Left lobe of liver (tissue), 2 donors: ENCODE measurements at regions not wholly inside any gene's neighbourhood (a gene's known extent, or its start where the extent isn't known, plus 50 kb on each side); places are given as distances from the start of the nearest gene placed in this dataset.
A peak's percentile ranks its signal among the peaks of the same experiment; 100 is the strongest.

Experiments used
- ATAC-seq: fragments of 200-7000 bp; cut with Tn5 transposase; one replicate; pipeline ENCODE4 v1.9.1; 2020; ENCODE audit warnings: mild to moderate bottlenecking, moderate library complexity
- DNase-seq: peaks from one replicate; pipeline ENCODE4 v3.0.0-alpha.2; 2020; ENCODE audit warnings: low spot score
- donor health status: DM: no; HTN: no; CAD: no; lungs with moderate emphysema.
- donor health status: DM: no; HTN: yes; CAD: no.

- ATAC-seq (no peak), DNase-seq (no peak)
Observed at GRCh38 chr10:123402656-123403055, 248.5 kb downstream of the BUB3 start.

DNA sequence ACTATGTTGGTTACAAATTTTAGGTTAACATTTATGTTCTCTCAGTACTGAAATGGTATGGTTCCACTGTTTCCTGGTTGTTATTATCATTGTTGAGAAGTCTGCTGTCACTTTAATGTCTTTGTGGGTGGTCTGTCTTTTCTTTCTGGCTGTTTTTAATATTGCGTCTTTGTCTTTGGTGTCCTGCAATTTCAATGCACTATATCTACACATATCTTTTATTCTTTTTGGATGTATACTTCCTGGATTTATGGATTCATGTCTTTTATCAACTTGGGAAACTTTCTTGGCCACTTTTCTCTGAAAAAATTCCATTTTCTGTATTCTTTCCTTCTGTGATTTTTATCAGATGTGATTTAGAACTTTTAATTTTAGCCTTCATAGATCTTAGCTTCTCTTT, 250.2 kb downstream of the BUB3 start:
- DNase-seq (no peak), ATAC-seq (no peak)

DNA sequence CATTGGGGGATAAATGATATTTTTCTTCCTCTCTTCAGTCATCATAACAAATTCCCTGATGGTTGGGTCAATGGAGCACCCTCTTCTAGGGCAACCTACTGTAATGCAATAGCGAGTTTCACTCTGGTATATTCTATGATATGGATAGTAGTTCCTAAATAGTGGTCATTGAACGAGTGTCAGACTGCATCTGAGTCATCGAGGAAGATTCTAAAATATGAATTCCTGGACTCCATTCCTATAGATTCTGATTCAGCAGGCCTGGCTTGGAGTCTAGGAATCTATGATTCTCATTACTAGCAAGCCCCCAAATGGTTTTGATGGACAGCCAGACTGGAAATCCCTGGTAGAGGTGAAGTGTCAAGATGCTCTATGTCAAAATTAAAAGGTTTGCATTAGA, 254.5 kb downstream of the BUB3 start:
- no peak for ATAC-seq
- DNase-seq = no peak

- ATAC-seq (no peak), DNase-seq (no peak)
Observed at GRCh38 chr10:123409426-123409825, 255.2 kb downstream of the BUB3 start.

GRCh38 chr10:123409884-123410283, 255.7 kb downstream of the BUB3 start:
- DNase-seq (no peak), ATAC-seq (no peak)

DNA sequence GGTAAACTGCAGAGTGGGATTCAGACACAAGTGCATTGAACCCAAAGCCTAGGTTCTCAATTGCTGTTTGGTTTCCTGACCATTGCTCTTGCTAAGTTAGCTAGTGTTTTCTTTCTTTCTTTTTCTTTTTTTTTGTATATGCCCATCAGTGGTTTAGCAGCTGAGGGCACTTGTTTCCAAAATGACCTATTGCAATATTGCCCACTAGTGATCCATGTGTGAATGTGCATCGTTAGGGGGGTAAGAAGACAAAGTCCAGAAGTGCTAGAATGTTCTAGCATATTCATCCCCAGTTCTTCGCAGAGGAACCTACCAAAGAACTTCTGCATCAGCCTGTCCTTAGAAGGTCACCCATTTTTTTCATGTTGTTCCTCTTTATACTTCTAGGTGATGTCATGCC, 252.8 kb upstream of the GPR26 start:
- ATAC-seq (no peak), DNase-seq (no peak)

- ATAC-seq = no peak
- DNase-seq = no peak
Observed at GRCh38 chr10:123415523-123415922, 250.6 kb upstream of the GPR26 start.

- ATAC-seq = no peak
- no peak for DNase-seq
Observed at GRCh38 chr10:123417414-123417813, 248.7 kb upstream of the GPR26 start.

DNA sequence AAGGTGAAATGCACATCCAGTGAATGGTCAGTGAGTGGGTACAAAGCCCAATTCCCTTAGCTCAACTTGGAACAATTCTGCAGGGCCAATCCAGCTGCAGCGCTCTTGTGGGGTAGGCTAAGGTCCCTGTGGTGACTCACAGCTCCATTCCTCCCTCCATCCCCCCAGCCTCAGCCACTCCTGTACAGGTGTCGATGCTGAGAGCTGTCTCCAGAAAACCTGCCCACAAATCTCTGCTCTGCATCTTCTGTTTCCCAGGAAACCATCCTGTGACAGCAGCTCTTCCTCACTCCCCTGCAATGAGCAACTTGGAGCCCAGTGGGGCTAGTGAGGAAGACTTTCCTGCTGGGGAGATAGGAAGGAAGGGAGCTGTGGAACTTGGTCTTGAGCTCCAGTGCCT, 244.7 kb upstream of the GPR26 start:
- DNase-seq = no peak
- ATAC-seq = no peak

- no peak for ATAC-seq
Observed at GRCh38 chr10:123422261-123422660, 243.9 kb upstream of the GPR26 start.

DNA sequence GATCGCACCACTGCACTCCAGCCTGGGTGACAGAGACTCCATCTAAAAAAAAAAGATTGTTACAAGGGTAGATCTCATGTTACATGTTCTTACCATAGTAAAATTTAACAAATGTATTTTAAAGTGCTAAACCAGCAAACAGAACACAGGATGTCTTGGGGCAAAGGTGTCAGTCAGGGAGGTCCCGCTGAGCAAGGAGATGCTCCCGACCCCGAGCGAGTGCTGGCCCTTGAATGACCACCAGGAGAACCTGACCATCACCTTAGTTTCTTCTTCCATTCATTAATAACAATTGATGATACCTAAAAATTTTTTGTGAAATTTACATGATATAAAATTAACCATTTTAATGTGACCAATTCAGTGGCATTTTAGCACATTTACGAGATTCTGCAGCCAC, 241.6 kb upstream of the GPR26 start:
- ATAC-seq = no peak
- DNase-seq = no peak

More at GRCh38 chr10:123422261-123422660, 243.9 kb upstream of the GPR26 start:
- DNase-seq = no peak

DNA sequence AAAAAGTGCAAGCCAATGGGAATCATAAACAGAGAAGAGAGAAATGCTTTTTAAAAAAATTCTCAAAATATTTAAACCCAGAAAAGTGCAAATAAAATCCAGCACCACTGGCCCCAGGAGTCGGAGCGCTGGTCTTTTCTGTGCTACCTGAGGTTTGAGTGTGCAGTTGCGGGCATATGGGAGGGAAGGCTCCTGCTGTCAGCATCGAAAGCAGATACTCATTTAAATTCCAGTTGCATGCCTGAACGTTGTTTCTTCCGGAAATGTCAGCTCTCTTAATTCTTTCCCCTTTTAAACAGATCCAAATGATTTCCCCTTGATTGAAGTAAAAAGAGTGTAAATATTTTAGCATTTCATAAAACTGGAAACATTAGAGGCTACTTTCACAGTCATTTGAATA, 240.5 kb upstream of the GPR26 start:
- no peak for DNase-seq
- no peak for ATAC-seq

- ATAC-seq = peak; percentile 94
Observed at GRCh38 chr10:123427165-123427786, 238.9 kb upstream of the GPR26 start.

DNA sequence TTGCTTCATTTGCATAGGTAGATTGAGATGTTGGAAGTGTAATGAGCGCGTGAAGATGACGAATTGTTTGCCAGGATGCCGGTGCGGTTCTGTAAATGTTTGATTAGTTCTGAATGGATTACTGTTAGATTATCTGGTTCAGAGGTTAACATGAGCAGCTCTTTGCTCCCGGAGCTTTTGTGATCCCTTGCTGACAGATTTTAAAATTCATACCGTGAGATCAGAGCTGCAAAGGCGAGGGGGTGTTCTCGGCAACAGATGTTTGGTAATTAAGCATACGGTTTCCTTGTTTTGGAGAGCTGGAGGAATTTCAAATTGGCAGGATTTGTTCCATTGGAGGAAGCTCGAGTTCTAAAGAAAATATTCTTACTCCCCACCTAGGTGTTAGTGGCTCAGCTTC, 237.8 kb upstream of the GPR26 start:
- DNase-seq = no peak
- ATAC-seq = no peak

More at GRCh38 chr10:123427165-123427786, 238.9 kb upstream of the GPR26 start:
- peak; percentile 68 for DNase-seq

GRCh38 chr10:123429706-123430221, 236.4 kb upstream of the GPR26 start:
- ATAC-seq (no peak), DNase-seq (no peak)

DNA sequence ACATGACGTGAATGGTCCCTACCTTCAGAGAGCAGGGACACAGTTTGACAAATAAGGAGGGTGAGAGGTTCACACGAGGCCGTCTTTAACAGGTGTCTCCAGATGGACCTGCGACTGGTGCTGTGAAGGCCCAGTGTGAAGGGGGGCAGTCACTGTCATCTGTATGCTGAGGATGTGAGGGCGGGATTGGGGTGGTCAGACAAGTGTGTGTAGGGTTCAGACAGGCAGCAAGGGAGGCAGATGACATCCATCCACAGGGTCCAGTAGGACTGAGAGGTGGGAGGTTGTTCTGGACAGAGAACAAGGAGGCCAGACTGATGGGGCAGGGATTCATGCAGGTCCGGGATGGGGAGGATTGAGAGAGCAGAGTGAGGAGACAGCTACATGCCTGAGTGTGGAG, 232.6 kb upstream of the GPR26 start:
- no peak for DNase-seq
- no peak for ATAC-seq

GRCh38 chr10:123434435-123435039, 231.6 kb upstream of the GPR26 start:
- DNase-seq (no peak), ATAC-seq (no peak)

GRCh38 chr10:123442901-123443300, 223.3 kb upstream of the GPR26 start:
- DNase-seq (no peak), ATAC-seq (no peak)

DNA sequence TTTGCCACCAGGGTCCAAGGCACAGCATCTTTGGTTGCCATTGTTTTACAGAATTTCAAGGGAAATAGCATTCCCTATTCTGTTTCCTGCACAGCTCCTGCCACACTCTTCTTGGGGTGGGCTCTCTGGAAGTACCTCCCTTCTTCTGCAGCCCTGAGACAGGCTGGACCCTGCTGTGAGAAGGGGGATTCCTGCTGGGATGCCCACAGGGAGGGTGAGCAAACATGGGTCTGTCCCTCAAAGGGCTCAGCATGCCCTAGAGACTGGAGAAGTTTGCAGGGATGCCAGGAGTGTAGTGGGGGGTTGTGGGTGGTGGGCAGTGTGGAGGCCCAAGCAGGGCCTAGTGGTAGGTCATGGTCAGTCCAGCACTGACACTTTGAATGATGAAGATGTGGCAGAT, 222.2 kb upstream of the GPR26 start:
- no peak for ATAC-seq
- DNase-seq = no peak

GRCh38 chr10:123445261-123445775, 220.8 kb upstream of the GPR26 start:
- DNase-seq = no peak
- ATAC-seq = no peak

DNA sequence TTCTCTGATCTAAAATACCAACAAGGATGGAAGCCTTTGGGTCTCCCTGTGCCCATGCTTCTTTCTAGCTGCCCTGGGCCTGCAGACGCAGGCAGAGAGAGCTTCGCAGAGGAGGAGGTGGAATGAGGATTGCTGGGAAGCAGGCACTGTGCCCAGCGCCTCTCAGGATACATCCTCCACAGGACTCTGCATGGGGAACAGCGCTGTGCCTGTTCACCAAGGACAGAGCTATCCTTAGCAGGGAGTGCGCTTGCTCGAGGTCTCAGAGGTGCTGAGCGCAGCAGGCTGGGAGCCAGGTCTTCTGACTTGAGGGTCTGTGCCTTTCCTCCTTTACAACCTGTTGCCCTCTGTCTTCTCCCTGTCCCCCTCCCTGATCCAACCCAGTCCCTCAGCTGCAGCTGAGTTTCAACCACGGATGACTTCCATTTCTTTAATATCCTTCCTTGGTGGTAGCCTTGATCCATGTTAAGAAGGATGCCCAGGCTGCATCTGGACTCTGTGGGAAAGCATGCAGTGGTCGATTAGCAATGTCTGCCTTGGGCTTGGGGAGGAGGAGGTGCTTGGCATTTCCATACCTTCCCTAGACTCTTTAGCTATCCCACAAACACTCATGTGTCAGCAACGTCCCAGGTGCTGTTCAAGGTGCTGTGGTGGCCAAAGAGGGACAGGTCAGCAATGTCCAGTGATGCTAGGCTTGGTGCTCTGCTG, 219.6 kb upstream of the GPR26 start:
- no peak for DNase-seq
- no peak for ATAC-seq
